ENCODE measurements at regions not wholly inside any gene's neighbourhood (a gene's known extent, or its start where the extent isn't known, plus 50 kb on each side); places are given as distances from the start of the nearest gene placed in this dataset.

DNA sequence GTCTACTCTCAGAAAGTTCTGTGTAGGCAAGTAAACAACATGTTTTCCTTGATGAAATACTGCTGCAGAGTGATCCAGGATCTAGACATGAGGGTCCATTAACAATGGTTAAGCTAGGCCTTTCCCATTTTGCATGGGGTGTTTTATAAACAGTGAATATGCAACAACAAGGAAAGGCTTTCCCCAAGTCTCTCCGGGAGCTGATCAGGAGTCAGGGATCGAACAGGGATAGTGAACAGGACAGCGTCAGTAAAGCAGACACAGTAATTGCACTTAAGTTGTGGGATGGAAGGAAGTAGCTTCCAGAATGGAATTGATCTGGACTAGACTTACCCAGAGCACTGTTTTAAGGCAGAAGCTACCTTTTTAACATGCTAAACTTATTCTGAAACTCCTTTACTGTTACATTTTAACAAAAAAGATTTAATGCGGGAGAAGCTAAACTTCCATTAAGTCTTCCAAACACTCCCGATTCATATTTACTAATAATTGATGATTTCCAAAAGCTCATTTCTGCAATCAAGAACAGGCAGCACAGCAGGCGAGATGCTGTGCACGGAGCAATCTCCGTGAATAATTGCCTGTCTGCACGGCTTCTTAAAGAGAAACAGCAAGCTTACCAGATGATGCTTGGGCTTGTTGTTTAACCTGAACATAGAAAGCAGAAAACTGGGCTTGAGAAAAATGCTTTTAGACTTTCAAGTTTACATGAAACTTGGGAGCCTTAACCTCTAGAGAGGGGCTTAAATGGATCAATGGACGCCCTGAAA, 50.3 kb upstream of the DOCK1 start:
- no peak overlapping the region for H4K91ac ChIP-seq (replicated peaks; ENCODE audit: insufficient read length, low read length)
- H3K79me1 ChIP-seq (ENCODE audit: low read depth, low read length): no peaks in the 10 kb centered on the region
- no peak overlapping the region for H2BK20ac ChIP-seq (ENCODE audit: low read length)
- CTCF ChIA-PET (ENCODE audit: partially characterized antibody): interaction anchor here (0.5 to 1.4 kb wide), 3 partner anchors 8 to 918 kb away, joined by 3 to 4 read pairs (median 3); no protein-coding TSS in a partner anchor
- 88% methylated on average over 10 of the region's 10 CpGs; no CpG with 5 or more reads in 1 of the 2 experiments for WGBS, 2 experiments (ENCODE audit: extremely low coverage in 1 of 2, insufficient coverage in 1 of 2, insufficient read length in 1 of 2, insufficient replicate concordance in 2 of 2, low coverage in 1 of 2, low lambda C conversion rate in 2 of 2, missing lambda C conversion rate in 1 of 2)
- no peak for FAIRE-seq
- no peak overlapping the region for H2BK5ac ChIP-seq (ENCODE audit: low read depth, low read length)
- POLR2A ChIA-PET (ENCODE audit: partially characterized antibody): interaction anchor here (1.2 to 2.0 kb wide), 4 partner anchors 7 to 24 kb away, joined by 3 to 5 read pairs (median 4); no protein-coding TSS in a partner anchor
- no peaks in the 10 kb centered on the region for H3K36me3 ChIP-seq (ENCODE audit: control insufficient read depth in 2 of 4, insufficient read depth in 4 of 4, low read length in 3 of 4)
- H3K4me2 ChIP-seq (ENCODE audit: insufficient read depth in 1 of 2, low read depth in 2 of 2, low read length in 2 of 2): no peak overlapping the region
- H3K27ac ChIP-seq (ENCODE audit: low read depth, low read length): no peak overlapping the region
- H2BK120ac ChIP-seq (replicated peaks; ENCODE audit: low read depth, low read length): no peak overlapping the region
- no peak overlapping the region for H3K4me3 ChIP-seq (ENCODE audit: extremely low read depth in 1 of 4, insufficient read depth in 2 of 4, low read depth in 3 of 4, low read length in 4 of 4)
- H3K4ac ChIP-seq (replicated peaks; ENCODE audit: insufficient read length, low read depth, low read length): no peak overlapping the region
- no peak overlapping the region for H3K9ac ChIP-seq (replicated peaks in 1 of 4; ENCODE audit: extremely low read depth in 1 of 4, low read depth in 3 of 4, low read length in 3 of 4)
- peak in 1 of 2 experiments; percentile 13 for DNase-seq (ENCODE audit: low read depth in 1 of 2, low spot score in 2 of 2)
- no peak overlapping the region for H4K8ac ChIP-seq (ENCODE audit: extremely low read depth, insufficient read depth, low read length)
- no peak overlapping the region for H2BK12ac ChIP-seq (ENCODE audit: low read depth, low read length)
- no peaks in the 10 kb centered on the region for H3K79me2 ChIP-seq (ENCODE audit: control insufficient read depth in 1 of 2, insufficient read depth in 2 of 2, low read length in 2 of 2)
- H3K18ac ChIP-seq (ENCODE audit: extremely low read depth, low read length): no peak overlapping the region
- no peaks in the 10 kb centered on the region; a peak in 1 of 7 replicates for H3K4me1 ChIP-seq (replicated peaks in 1 of 4; ENCODE audit: control insufficient read depth in 3 of 4, insufficient read depth in 4 of 4, low read length in 3 of 4)
- TF ChIP-seq CTBP2 (IDR thresholded peaks at IDR 0.05; ENCODE audit: borderline replicate concordance, insufficient read depth, insufficient read length, low read length): no peak
- no peak for TF ChIP-seq CBX5 (IDR thresholded peaks at IDR 0.05; ENCODE audit: low read depth, low read length)
- TF ChIP-seq TCF12 (IDR thresholded peaks at IDR 0.05; ENCODE audit: low read depth, low read length): no peak
- no peak for TF ChIP-seq SP4 (IDR thresholded peaks at IDR 0.05; ENCODE audit: low read length)
- no peak for TF ChIP-seq KDM1A (IDR thresholded peaks at IDR 0.05; ENCODE audit: borderline replicate concordance, low read length)
- no peak for TF ChIP-seq ZNF274 (IDR thresholded peaks at IDR 0.05; ENCODE audit: borderline replicate concordance, extremely low read depth, low read length)
- TF ChIP-seq SIX5 (IDR thresholded peaks at IDR 0.05; ENCODE audit: low read depth, low read length): no peak
- no peak for TF ChIP-seq HDAC6 (IDR thresholded peaks at IDR 0.05; ENCODE audit: low read depth, low read length)
- H4K20me1 ChIP-seq (replicated peaks in 1 of 2; ENCODE audit: control insufficient read depth in 1 of 2, insufficient read depth in 2 of 2, low read length in 2 of 2): no peaks in the 10 kb centered on the region
- peaks cover 0 to 6% of the 10 kb centered on the region in 2 experiments; a peak in 1 of 4 replicates for H3K9me3 ChIP-seq (ENCODE audit: insufficient read depth in 2 of 2, low read depth in 1 of 2, low read length in 1 of 2)
- H4K5ac ChIP-seq (ENCODE audit: insufficient read length, low read depth, low read length): no peak overlapping the region
- H2AK5ac ChIP-seq (ENCODE audit: low read depth, low read length): no peak overlapping the region
- H3K23ac ChIP-seq (ENCODE audit: insufficient read length): no peak overlapping the region
- no peak overlapping the region for H2BK15ac ChIP-seq (ENCODE audit: low read length)
- no peaks in the 10 kb centered on the region for H3K23me2 ChIP-seq (ENCODE audit: low read depth, low read length)
- no peak overlapping the region for H2AFZ ChIP-seq (ENCODE audit: low read length)
- no peak overlapping the region for H3K14ac ChIP-seq (ENCODE audit: insufficient read length)
- H3K56ac ChIP-seq (replicated peaks; ENCODE audit: insufficient read length, low read depth, low read length): no peak overlapping the region
- H3K27me3 ChIP-seq (replicated peaks in 1 of 4; ENCODE audit: control insufficient read depth in 3 of 4, extremely low read depth in 1 of 4, insufficient read depth in 3 of 4, low read length in 3 of 4): no peaks in the 10 kb centered on the region

Measured in H1 (cell line).